Panc1 (cell line): ENCODE measurements at regions not wholly inside any gene's neighbourhood (a gene's known extent, or its start where the extent isn't known, plus 50 kb on each side); places are given as distances from the start of the nearest gene placed in this dataset.

ENCODE experiments used
- ATAC-seq: fragments of 200-7000 bp; cut with Tn5 transposase; 2 replicates; pipeline ENCODE4 v1.9.1; 2020; ENCODE audit warnings: mild to moderate bottlenecking, moderate library complexity
- BruUV-seq: library from RNA; stranded (reverse); fragments of 400-500 nt; replicated peaks from 2 replicates; lab custom pipeline; 2021; lab: Mats Ljungman, UMichigan
- CTCF ChIA-PET: fragments of 300-600 bp; sonication (Branson Sonifier 250); formaldehyde crosslinking; loops from one replicate; lab custom pipeline; 2022; ENCODE audit warnings: antibody characterized with exemption; lab: Charles Lee
- POLR2A ChIA-PET: fragments of 300-600 bp; sonication (Branson Sonifier 250); formaldehyde crosslinking; loops from one replicate; lab custom pipeline; 2022; ENCODE audit warnings: antibody characterized with exemption; lab: Charles Lee
- DNase-seq: peaks from one replicate; pipeline ENCODE4 v3.0.0-alpha.2; 2010; ENCODE audit warnings: low read depth, low spot score
- H3K27ac ChIP-seq: 2 replicates; pipeline ENCODE4 v1.5.1; 2011; ENCODE audit warnings: mild to moderate bottlenecking, low read length, inconsistent platforms
- H3K27me3 ChIP-seq: fragments of 200-500 bp; sonication (Bioruptor generic); 2 replicates; pipeline ENCODE4 v1.6.0; 2014; ENCODE audit warnings: low read length, inconsistent platforms; ENCODE audit not compliant: control insufficient read depth, insufficient read depth
- H3K36me3 ChIP-seq: fragments of 200-500 bp; sonication (Bioruptor generic); 2 replicates; pipeline ENCODE4 v1.5.1; 2014; ENCODE audit warnings: inconsistent platforms, mild to moderate bottlenecking, low read length, moderate library complexity; ENCODE audit not compliant: control insufficient read depth, insufficient read depth
- H3K4me1 ChIP-seq: 2 replicates; pipeline ENCODE4 v1.5.1; 2011; ENCODE audit warnings: inconsistent platforms, mild to moderate bottlenecking, low read length, moderate library complexity; ENCODE audit not compliant: control insufficient read depth, insufficient read depth
- H3K4me3 ChIP-seq, 2 experiments: 2 replicates each; pipeline ENCODE4 v1.5.1; 2011 to 2012; ENCODE audit warnings: low read depth in 2 of 2, low read length in 2 of 2, mild to moderate bottlenecking in 2 of 2, inconsistent platforms in 1 of 2, moderate library complexity in 1 of 2
- H3K9me3 ChIP-seq: fragments of 200-500 bp; sonication (Bioruptor generic); 2 replicates; pipeline ENCODE4 v1.5.1; 2014; ENCODE audit warnings: low read depth, mild to moderate bottlenecking, inconsistent platforms, low read length, moderate library complexity; ENCODE audit not compliant: control insufficient read depth, insufficient read depth
- CTCF ChIP-seq: fragments of 450-650 bp; IDR thresholded peaks from 2 replicates; pipeline ENCODE4 v1.5.1; 2017; ENCODE audit warnings: mild to moderate bottlenecking
- POLR2AphosphoS5 ChIP-seq: IDR thresholded peaks from 2 replicates; pipeline ENCODE4 v1.6.1; 2012; ENCODE audit warnings: mild to moderate bottlenecking, low read depth, low read length, moderate library complexity
- REST ChIP-seq, 2 experiments: IDR thresholded peaks; 2 replicates each; pipeline ENCODE4 v1.6.1; 2011 to 2012; ENCODE audit warnings: low read depth in 2 of 2, control low read depth in 1 of 2, low read length in 1 of 2, mild to moderate bottlenecking in 1 of 2, moderate library complexity in 1 of 2; ENCODE audit not compliant: insufficient read depth in 1 of 2
- SIN3A ChIP-seq: IDR thresholded peaks from 2 replicates; pipeline ENCODE4 v1.6.1; 2012; ENCODE audit warnings: low read depth, mild to moderate bottlenecking, low read length, moderate library complexity, borderline replicate concordance; ENCODE audit not compliant: insufficient read depth
- TCF7L2 ChIP-seq: IDR thresholded peaks from 2 replicates; pipeline ENCODE4 v1.6.1; 2011; ENCODE audit warnings: mild to moderate bottlenecking, low read depth, low read length, inconsistent platforms
- in situ Hi-C: cut with HindIII; loops from 2 replicates; pipeline ENCODE4 v1.10.0; 2016; ENCODE audit warnings: low sequenced_read_pairs, low pct_unique_long_range_greater_than_20kb
- intact Hi-C: fragments of 100-400 bp; cut with micrococcal nuclease; formaldehyde crosslinking; loops from one replicate; pipeline ENCODE4 v1.10.0; 2022; ENCODE audit not compliant: unreplicated experiment

- Histone ChIP-seq H3K4me3 (no peak overlapping the region), H3K4me1 (no peaks in the 10 kb centered on the region), H3K27me3 (no peaks in the 10 kb centered on the region), H3K36me3 (no peaks in the 10 kb centered on the region), H3K9me3 (no peaks in the 10 kb centered on the region), H3K27ac (no peak overlapping the region)
- in situ Hi-C loops, result no loop called here
- POLR2A ChIA-PET, result no interaction called here
- CTCF ChIA-PET, result no interaction called here
- BruUV-seq, result no TSS peak
- TF ChIP-seq CTCF (0 out of 2 replicates have a peak, but pooled peaks have one; percentile 12), TCF7L2 (no peak)
- no peak for ATAC-seq
- no peak for DNase-seq
- intact Hi-C loops, result loop anchor here (10.0 kb wide), 1 partner anchor 165 kb away; no protein-coding TSS in a partner anchor
Measured at GRCh38 chr14:71309756-71310155, 402.5 kb downstream of the PCNX1 start.

GRCh38 chr14:71311061-71311460, 403.8 kb downstream of the PCNX1 start:
- Histone ChIP-seq H3K4me1 (no peaks in the 10 kb centered on the region), H3K4me3 (no peak overlapping the region), H3K27me3 (no peaks in the 10 kb centered on the region), H3K36me3 (no peaks in the 10 kb centered on the region), H3K9me3 (no peaks in the 10 kb centered on the region), H3K27ac (no peak overlapping the region)
- CTCF ChIA-PET, result no interaction called here
- in situ Hi-C loops, result no loop called here
- no peak for ATAC-seq
- BruUV-seq, result no TSS peak
- TF ChIP-seq CTCF, result no peak
- no peak for TF ChIP-seq REST (IDR thresholded peaks at IDR 0.05; ENCODE audit: insufficient read depth in 1 of 2, low read depth in 2 of 2, low read length in 1 of 2)
- no peak for TF ChIP-seq TCF7L2
- no peak for TF ChIP-seq POLR2AphosphoS5
- TF ChIP-seq SIN3A, result no peak
- intact Hi-C loops, result loop anchor here (10.0 kb wide), 1 partner anchor 166 kb away; no protein-coding TSS in a partner anchor
- DNase-seq, result no peak
- POLR2A ChIA-PET, result no interaction called here
